ENCODE measurements at regions not wholly inside any gene's neighbourhood (a gene's known extent, or its start where the extent isn't known, plus 50 kb on each side); places are given as distances from the start of the nearest gene placed in this dataset.

- Mint-ChIP-seq H3K27ac (no peak overlapping the region), H3K4me3 (no peak overlapping the region), H3K9me3 (no peaks in the 10 kb centered on the region), H3K36me3 (ENCODE audit: low read depth) (no peaks in the 10 kb centered on the region), H3K4me1 (ENCODE audit: low read depth) (no peaks in the 10 kb centered on the region), H3K27me3 (no peaks in the 10 kb centered on the region)
Measured at GRCh38 chr13:107441279-107441678, 774.1 kb downstream of the LIG4 start.

- H3K27ac Mint-ChIP-seq: no peak overlapping the region
- H3K36me3 Mint-ChIP-seq (ENCODE audit: low read depth): no peaks in the 10 kb centered on the region
- no peaks in the 10 kb centered on the region for H3K4me1 Mint-ChIP-seq (ENCODE audit: low read depth)
- H3K9me3 Mint-ChIP-seq: no peaks in the 10 kb centered on the region
- H3K4me3 Mint-ChIP-seq: no peak overlapping the region
- H3K27me3 Mint-ChIP-seq: no peaks in the 10 kb centered on the region
Measured at GRCh38 chr13:107438251-107438650, 777.1 kb downstream of the LIG4 start.

GRCh38 chr13:107434347-107434746 is 781.0 kb downstream of the LIG4 start:
- no peaks in the 10 kb centered on the region for H3K27me3 Mint-ChIP-seq
- H3K36me3 Mint-ChIP-seq (ENCODE audit: low read depth): no peaks in the 10 kb centered on the region
- H3K9me3 Mint-ChIP-seq: peaks cover 7% of the 10 kb centered on the region
- H3K27ac Mint-ChIP-seq: no peak overlapping the region
- no peak overlapping the region for H3K4me3 Mint-ChIP-seq
- H3K4me1 Mint-ChIP-seq (ENCODE audit: low read depth): no peaks in the 10 kb centered on the region

GRCh38 chr13:107427536-107427935 is 787.8 kb downstream of the LIG4 start:
- peaks cover 14% of the 10 kb centered on the region for H3K9me3 Mint-ChIP-seq
- H3K4me3 Mint-ChIP-seq: no peak overlapping the region
- no peaks in the 10 kb centered on the region for H3K27me3 Mint-ChIP-seq
- H3K36me3 Mint-ChIP-seq (ENCODE audit: low read depth): no peaks in the 10 kb centered on the region
- no peaks in the 10 kb centered on the region for H3K4me1 Mint-ChIP-seq (ENCODE audit: low read depth)
- no peak overlapping the region for H3K27ac Mint-ChIP-seq

- Mint-ChIP-seq H3K4me1 (ENCODE audit: low read depth) (no peaks in the 10 kb centered on the region), H3K4me3 (no peak overlapping the region), H3K27ac (no peak overlapping the region), H3K36me3 (ENCODE audit: low read depth) (no peaks in the 10 kb centered on the region), H3K27me3 (no peaks in the 10 kb centered on the region), H3K9me3 (peaks cover 11% of the 10 kb centered on the region)
Measured at GRCh38 chr13:107422421-107422820, 792.9 kb downstream of the LIG4 start.

- H3K4me1 Mint-ChIP-seq (ENCODE audit: low read depth): no peaks in the 10 kb centered on the region
- no peaks in the 10 kb centered on the region for H3K27me3 Mint-ChIP-seq
- H3K9me3 Mint-ChIP-seq: peaks cover 11% of the 10 kb centered on the region
- no peaks in the 10 kb centered on the region for H3K36me3 Mint-ChIP-seq (ENCODE audit: low read depth)
- no peak overlapping the region for H3K27ac Mint-ChIP-seq
- no peak overlapping the region for H3K4me3 Mint-ChIP-seq
Measured at GRCh38 chr13:107421951-107422350, 793.4 kb downstream of the LIG4 start.

GRCh38 chr13:107421028-107421427 is 794.3 kb downstream of the LIG4 start:
- Mint-ChIP-seq H3K27me3 (no peaks in the 10 kb centered on the region), H3K36me3 (ENCODE audit: low read depth) (no peaks in the 10 kb centered on the region), H3K4me3 (no peak overlapping the region)

GRCh38 chr13:107413005-107413404 is 802.3 kb downstream of the LIG4 start:
- H3K27ac Mint-ChIP-seq: no peak overlapping the region
- no peaks in the 10 kb centered on the region for H3K4me1 Mint-ChIP-seq (ENCODE audit: low read depth)
- H3K9me3 Mint-ChIP-seq: peaks cover 11% of the 10 kb centered on the region
- no peaks in the 10 kb centered on the region for H3K27me3 Mint-ChIP-seq
- no peak overlapping the region for H3K4me3 Mint-ChIP-seq
- H3K36me3 Mint-ChIP-seq (ENCODE audit: low read depth): no peaks in the 10 kb centered on the region

More at GRCh38 chr13:107421028-107421427, 794.3 kb downstream of the LIG4 start:
- no peaks in the 10 kb centered on the region for H3K4me1 Mint-ChIP-seq (ENCODE audit: low read depth)
- no peak overlapping the region for H3K27ac Mint-ChIP-seq
- H3K9me3 Mint-ChIP-seq: peaks cover 17% of the 10 kb centered on the region

GRCh38 chr13:107407074-107407473 is 808.3 kb downstream of the LIG4 start:
- Mint-ChIP-seq H3K27me3 (no peaks in the 10 kb centered on the region), H3K4me1 (ENCODE audit: low read depth) (no peaks in the 10 kb centered on the region), H3K36me3 (ENCODE audit: low read depth) (no peaks in the 10 kb centered on the region), H3K4me3 (no peak overlapping the region), H3K27ac (no peak overlapping the region), H3K9me3 (peaks cover 9% of the 10 kb centered on the region)

GRCh38 chr13:107395927-107396662 is 819.2 kb downstream of the LIG4 start:
- Mint-ChIP-seq H3K4me1 (ENCODE audit: low read depth) (no peaks in the 10 kb centered on the region), H3K4me3 (no peak overlapping the region), H3K9me3 (peaks cover 7% of the 10 kb centered on the region), H3K27ac (no peak overlapping the region), H3K27me3 (no peaks in the 10 kb centered on the region), H3K36me3 (ENCODE audit: low read depth) (no peaks in the 10 kb centered on the region)

- Mint-ChIP-seq H3K9me3 (peaks cover 7% of the 10 kb centered on the region), H3K36me3 (ENCODE audit: low read depth) (no peaks in the 10 kb centered on the region), H3K4me3 (no peak overlapping the region), H3K27ac (no peak overlapping the region), H3K4me1 (ENCODE audit: low read depth) (no peaks in the 10 kb centered on the region), H3K27me3 (no peaks in the 10 kb centered on the region)
Measured at GRCh38 chr13:107392205-107392604, 823.1 kb downstream of the LIG4 start.

- no peaks in the 10 kb centered on the region for H3K9me3 Mint-ChIP-seq
- no peaks in the 10 kb centered on the region for H3K27me3 Mint-ChIP-seq
- no peaks in the 10 kb centered on the region for H3K4me1 Mint-ChIP-seq (ENCODE audit: low read depth)
Measured at GRCh38 chr13:107387525-107387924, 819.6 kb upstream of the ARGLU1 start.

GRCh38 chr13:107379407-107380155 is 811.6 kb upstream of the ARGLU1 start:
- H3K27ac Mint-ChIP-seq: no peak overlapping the region
- H3K4me1 Mint-ChIP-seq (ENCODE audit: low read depth): no peaks in the 10 kb centered on the region
- no peaks in the 10 kb centered on the region for H3K36me3 Mint-ChIP-seq (ENCODE audit: low read depth)
- H3K4me3 Mint-ChIP-seq: no peak overlapping the region
- no peaks in the 10 kb centered on the region for H3K27me3 Mint-ChIP-seq
- H3K9me3 Mint-ChIP-seq: peaks cover 4% of the 10 kb centered on the region

More at GRCh38 chr13:107387525-107387924, 819.6 kb upstream of the ARGLU1 start:
- H3K4me3 Mint-ChIP-seq: no peak overlapping the region
- no peaks in the 10 kb centered on the region for H3K36me3 Mint-ChIP-seq (ENCODE audit: low read depth)
- H3K27ac Mint-ChIP-seq: no peak overlapping the region

GRCh38 chr13:107376341-107377125 is 808.6 kb upstream of the ARGLU1 start:
- no peaks in the 10 kb centered on the region for H3K27me3 Mint-ChIP-seq
- H3K4me1 Mint-ChIP-seq (ENCODE audit: low read depth): no peaks in the 10 kb centered on the region
- H3K4me3 Mint-ChIP-seq: no peak overlapping the region
- no peaks in the 10 kb centered on the region for H3K36me3 Mint-ChIP-seq (ENCODE audit: low read depth)
- no peak overlapping the region for H3K27ac Mint-ChIP-seq
- H3K9me3 Mint-ChIP-seq: peaks cover 4% of the 10 kb centered on the region

Measured in stimulated activated naive CD8-positive, alpha-beta T cell treated with anti-CD3 and anti-CD28 coated beads, Interleukin-15, Interleukin-2, amounts not matched to agents 100 ng/mL and 50 ng/mL, for 24 hours (primary cell).